ENCODE measurements at regions not wholly inside any gene's neighbourhood (a gene's known extent, or its start where the extent isn't known, plus 50 kb on each side); places are given as distances from the start of the nearest gene placed in this dataset.
A peak's percentile ranks its signal among the peaks of the same experiment; 100 is the strongest.

- no peak overlapping the region for H3K4me3 Mint-ChIP-seq
- no peak for DNase-seq
- no peaks in the 10 kb centered on the region for H3K27me3 Mint-ChIP-seq
- no peaks in the 10 kb centered on the region for H3K36me3 Mint-ChIP-seq (ENCODE audit: low read depth)
- H3K27ac Mint-ChIP-seq = no peak overlapping the region
- peaks cover 37% of the 10 kb centered on the region for H3K4me1 Mint-ChIP-seq (ENCODE audit: low read depth)
- no peaks in the 10 kb centered on the region for H3K9me3 Mint-ChIP-seq
These were observed 84.3 kb downstream of the SPRY1 start for GRCh38 chr4:123480706-123481418.

DNA sequence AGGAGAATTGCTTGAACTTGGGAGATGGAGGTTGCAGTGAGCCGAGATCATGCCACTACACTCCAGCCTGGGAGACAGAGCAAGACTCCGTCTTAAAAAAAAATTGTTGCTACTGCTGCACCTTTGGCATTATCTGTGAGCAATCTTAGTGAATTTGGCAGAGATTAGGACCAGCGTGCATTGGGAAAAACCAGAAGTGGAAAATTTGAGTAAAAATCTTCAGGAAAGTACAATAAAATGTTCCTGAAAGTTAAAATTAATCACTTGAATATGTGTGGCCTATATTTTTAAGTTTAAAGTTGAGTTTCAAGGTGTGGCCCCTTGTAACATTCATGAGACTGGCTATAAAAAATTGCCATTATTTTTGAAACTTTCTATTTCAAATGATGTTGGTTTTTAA lies 85.1 kb downstream of the SPRY1 start:
- no peaks in the 10 kb centered on the region for H3K36me3 Mint-ChIP-seq (ENCODE audit: low read depth)
- H3K4me3 Mint-ChIP-seq = no peak overlapping the region
- no peak overlapping the region for H3K27ac Mint-ChIP-seq
- H3K9me3 Mint-ChIP-seq = no peaks in the 10 kb centered on the region
- H3K27me3 Mint-ChIP-seq = no peaks in the 10 kb centered on the region
- H3K4me1 Mint-ChIP-seq (ENCODE audit: low read depth) = peaks cover 37% of the 10 kb centered on the region
- DNase-seq = no peak

DNA sequence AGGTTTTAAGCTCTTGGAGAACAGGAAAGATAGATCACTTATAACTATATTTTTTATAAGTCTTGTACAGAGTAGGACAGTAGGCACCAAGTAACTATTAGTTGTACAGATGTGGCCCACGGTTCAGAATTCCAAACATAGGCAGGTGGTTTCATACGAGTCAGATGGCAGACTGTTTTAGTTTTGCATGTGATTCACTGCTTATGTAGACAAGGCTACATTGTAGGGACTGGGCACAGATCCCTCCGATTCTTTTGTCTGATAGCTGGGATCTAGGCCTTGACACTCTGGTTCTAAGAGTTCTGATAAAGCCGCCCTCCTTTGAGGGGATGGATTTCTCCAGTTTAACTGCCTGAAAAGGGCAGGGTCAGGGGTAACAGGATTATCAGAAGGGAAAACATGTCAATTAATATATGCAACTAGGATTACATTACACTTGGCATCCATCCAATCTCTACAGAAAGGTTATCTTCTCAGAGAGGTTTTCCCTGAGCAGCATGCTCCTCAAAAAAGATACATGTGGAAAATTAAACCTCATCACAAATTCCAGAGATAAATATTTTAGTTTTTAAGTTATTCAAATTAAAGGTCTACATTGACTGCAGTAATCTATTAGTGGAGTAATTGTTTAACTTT lies 87.8 kb downstream of the SPRY1 start:
- Mint-ChIP-seq H3K27ac (no peak overlapping the region), H3K4me3 (no peak overlapping the region), H3K27me3 (no peaks in the 10 kb centered on the region), H3K36me3 (ENCODE audit: low read depth) (no peaks in the 10 kb centered on the region), H3K9me3 (no peaks in the 10 kb centered on the region), H3K4me1 (ENCODE audit: low read depth) (peaks cover 25% of the 10 kb centered on the region)
- no peak for DNase-seq

GRCh38 chr4:123485601-123486000 lies 89.0 kb downstream of the SPRY1 start:
- Mint-ChIP-seq H3K36me3 (ENCODE audit: low read depth) (no peaks in the 10 kb centered on the region), H3K4me3 (no peak overlapping the region), H3K27ac (no peak overlapping the region), H3K4me1 (ENCODE audit: low read depth) (peaks cover 21% of the 10 kb centered on the region), H3K27me3 (no peaks in the 10 kb centered on the region), H3K9me3 (no peaks in the 10 kb centered on the region)
- DNase-seq = no peak

DNA sequence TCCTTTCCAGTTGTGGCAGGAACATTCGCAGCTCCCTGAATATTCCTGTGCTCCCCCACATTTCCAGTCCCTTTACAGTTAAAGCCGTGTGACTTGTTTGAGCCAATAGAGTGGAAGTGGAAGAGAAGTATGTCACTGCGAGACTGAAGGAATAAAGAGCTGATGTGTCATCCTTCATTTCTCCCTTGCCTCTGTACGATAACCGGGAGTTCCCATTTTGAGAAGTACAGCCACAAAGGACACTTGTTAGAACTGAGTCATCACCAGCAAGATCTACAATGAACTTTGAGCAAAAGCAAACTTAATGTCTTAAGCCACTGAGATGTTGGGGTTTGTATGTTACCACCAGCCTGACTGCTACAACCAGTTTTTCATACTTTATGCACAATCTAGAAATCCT lies 92.3 kb downstream of the SPRY1 start:
- no peaks in the 10 kb centered on the region for H3K27me3 Mint-ChIP-seq
- H3K36me3 Mint-ChIP-seq (ENCODE audit: low read depth) = no peaks in the 10 kb centered on the region
- no peaks in the 10 kb centered on the region for H3K9me3 Mint-ChIP-seq
- peak overlapping the region; percentile 60 for H3K27ac Mint-ChIP-seq
- H3K4me1 Mint-ChIP-seq (ENCODE audit: low read depth) = peaks cover 11% of the 10 kb centered on the region
- no peak for DNase-seq
- H3K4me3 Mint-ChIP-seq = no peak overlapping the region

- peaks cover 2% of the 10 kb centered on the region for H3K27me3 Mint-ChIP-seq
- H3K36me3 Mint-ChIP-seq (ENCODE audit: low read depth) = no peaks in the 10 kb centered on the region
- no peaks in the 10 kb centered on the region for H3K4me1 Mint-ChIP-seq (ENCODE audit: low read depth)
- H3K27ac Mint-ChIP-seq = no peak overlapping the region
- peaks cover 7% of the 10 kb centered on the region for H3K9me3 Mint-ChIP-seq
- DNase-seq = no peak
- no peak overlapping the region for H3K4me3 Mint-ChIP-seq
These were observed 98.9 kb downstream of the SPRY1 start for GRCh38 chr4:123495530-123495929.

- Mint-ChIP-seq H3K4me3 (no peak overlapping the region), H3K36me3 (ENCODE audit: low read depth) (no peaks in the 10 kb centered on the region), H3K4me1 (ENCODE audit: low read depth) (no peaks in the 10 kb centered on the region), H3K27ac (no peak overlapping the region), H3K9me3 (peaks cover 8% of the 10 kb centered on the region), H3K27me3 (peaks cover 7% of the 10 kb centered on the region)
- no peak for DNase-seq
These were observed 99.8 kb downstream of the SPRY1 start for GRCh38 chr4:123496421-123496820.

GRCh38 chr4:123497340-123497739 lies 100.7 kb downstream of the SPRY1 start:
- no peaks in the 10 kb centered on the region for H3K36me3 Mint-ChIP-seq (ENCODE audit: low read depth)
- H3K27ac Mint-ChIP-seq = no peak overlapping the region
- no peak for DNase-seq
- no peaks in the 10 kb centered on the region for H3K4me1 Mint-ChIP-seq (ENCODE audit: low read depth)
- peaks cover 7% of the 10 kb centered on the region for H3K27me3 Mint-ChIP-seq
- H3K4me3 Mint-ChIP-seq = no peak overlapping the region
- H3K9me3 Mint-ChIP-seq = peaks cover 8% of the 10 kb centered on the region

DNA sequence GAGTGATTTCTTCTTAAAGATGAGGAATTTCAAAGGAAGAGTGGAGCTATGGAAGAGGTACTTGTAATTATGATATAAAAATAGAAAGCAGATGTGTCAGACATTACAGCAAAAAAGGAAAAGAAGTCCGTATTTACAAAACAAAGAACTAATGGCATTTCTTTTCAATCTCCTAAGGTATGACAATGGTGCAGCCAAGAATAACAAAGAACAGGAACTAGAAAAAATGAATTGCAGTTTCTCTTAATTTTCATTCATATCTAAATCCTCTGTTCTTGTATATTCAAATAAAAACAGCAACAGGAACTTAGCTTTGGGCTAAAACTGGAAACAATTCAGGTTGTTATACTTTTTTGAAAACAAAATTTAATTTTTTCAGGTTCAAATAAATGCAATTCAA lies 105.1 kb downstream of the SPRY1 start:
- Mint-ChIP-seq H3K27me3 (peaks cover 34% of the 10 kb centered on the region), H3K4me3 (no peak overlapping the region), H3K27ac (no peak overlapping the region), H3K4me1 (ENCODE audit: low read depth) (peaks cover 12% of the 10 kb centered on the region), H3K36me3 (ENCODE audit: low read depth) (no peaks in the 10 kb centered on the region), H3K9me3 (peaks cover 8% of the 10 kb centered on the region)
- DNase-seq = no peak

DNA sequence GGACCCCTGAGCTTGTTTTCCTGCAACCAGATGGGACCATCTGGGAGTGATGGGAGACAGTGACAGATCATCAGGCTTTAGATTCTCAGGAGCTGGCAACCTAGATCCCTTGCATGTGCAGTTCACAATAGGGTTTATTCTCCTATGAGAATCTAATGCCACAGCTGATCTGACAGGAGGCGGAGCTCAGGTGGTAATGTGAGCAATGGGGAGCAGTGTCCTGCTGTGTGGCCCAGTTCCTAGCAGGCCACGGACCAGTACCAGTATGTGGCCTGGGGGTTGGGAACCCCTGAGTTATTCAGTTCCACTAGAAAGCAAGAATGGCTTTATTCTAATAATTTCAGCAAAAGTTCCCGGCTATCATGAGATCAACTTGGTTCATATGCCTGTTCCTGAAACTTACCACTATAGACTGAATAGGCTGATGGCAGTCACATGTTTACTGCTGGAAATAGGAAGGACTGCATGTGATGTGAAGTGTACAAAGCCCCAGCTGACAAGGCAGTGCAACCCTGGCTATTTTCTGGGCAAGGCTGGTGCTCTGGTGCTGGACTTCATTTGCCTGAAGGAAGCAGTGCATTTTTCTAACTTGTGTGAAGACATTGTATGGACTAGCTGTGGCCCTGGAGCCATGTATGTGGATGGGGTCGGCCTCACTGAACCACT lies 107.2 kb downstream of the SPRY1 start:
- DNase-seq = no peak
- H3K27me3 Mint-ChIP-seq = peaks cover 43% of the 10 kb centered on the region
- peaks cover 8% of the 10 kb centered on the region for H3K9me3 Mint-ChIP-seq
- H3K36me3 Mint-ChIP-seq (ENCODE audit: low read depth) = no peaks in the 10 kb centered on the region
- H3K4me3 Mint-ChIP-seq = no peak overlapping the region
- H3K27ac Mint-ChIP-seq = no peak overlapping the region
- H3K4me1 Mint-ChIP-seq (ENCODE audit: low read depth) = peaks cover 12% of the 10 kb centered on the region

DNA sequence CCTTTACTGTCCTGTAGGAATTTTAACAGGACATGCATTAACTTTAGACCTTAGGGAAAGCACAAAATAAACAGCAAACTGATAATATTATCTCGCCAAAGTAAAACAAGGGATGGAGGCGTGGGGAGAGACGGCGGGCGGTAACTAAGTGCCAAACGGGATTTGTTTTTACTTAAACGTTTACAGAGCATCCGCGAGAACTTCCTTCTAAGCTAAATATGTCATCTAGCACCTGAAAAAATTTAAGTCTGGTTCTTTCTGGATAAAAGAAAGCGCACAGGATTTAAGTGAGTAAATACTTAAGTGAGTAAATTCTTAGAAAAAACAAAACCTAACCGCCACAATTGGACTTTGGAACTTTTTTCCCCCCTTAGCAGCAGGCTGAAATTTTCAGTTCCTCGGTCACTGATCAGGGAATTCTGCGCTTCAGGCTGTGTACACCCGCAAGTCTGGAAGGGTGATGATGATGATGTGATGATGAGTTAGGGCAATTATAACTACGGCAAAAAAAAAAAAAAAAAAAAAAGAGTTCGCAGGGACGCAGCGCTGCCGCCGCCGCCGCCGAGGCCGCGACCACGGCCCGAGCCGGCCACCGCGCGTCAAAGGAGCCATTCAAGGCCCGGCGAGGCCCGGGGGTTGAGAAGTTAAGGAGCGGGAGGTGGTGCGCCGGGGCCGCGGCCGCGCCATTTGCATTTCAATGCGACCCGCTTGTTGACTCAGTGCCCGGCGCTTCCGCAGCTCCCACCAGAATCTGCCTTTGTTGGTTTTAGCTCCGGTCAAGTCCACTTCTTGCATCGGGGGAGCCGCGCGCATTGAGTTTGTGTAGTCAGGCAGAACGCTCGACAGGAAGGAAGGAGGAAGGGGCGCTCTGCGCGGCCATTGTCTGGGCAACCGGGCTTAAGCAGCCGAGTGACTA lies 108.8 kb downstream of the SPRY1 start:
- peak overlapping the region; percentile 56 for H3K27ac Mint-ChIP-seq
- peaks cover 3% of the 10 kb centered on the region for H3K9me3 Mint-ChIP-seq

GRCh38 chr4:123506011-123506695 lies 109.6 kb downstream of the SPRY1 start:
- H3K36me3 Mint-ChIP-seq (ENCODE audit: low read depth) = no peaks in the 10 kb centered on the region
- no peaks in the 10 kb centered on the region for H3K9me3 Mint-ChIP-seq
- H3K27me3 Mint-ChIP-seq = peaks cover 36% of the 10 kb centered on the region
- DNase-seq = no peak
- H3K4me3 Mint-ChIP-seq = peak overlapping the region; percentile 79
- peaks cover 12% of the 10 kb centered on the region for H3K4me1 Mint-ChIP-seq (ENCODE audit: low read depth)
- no peak overlapping the region for H3K27ac Mint-ChIP-seq

More for the DNA sequence above, 108.8 kb downstream of the SPRY1 start:
- Mint-ChIP-seq H3K4me3 (peak overlapping the region; percentile 79), H3K27me3 (peaks cover 42% of the 10 kb centered on the region), H3K36me3 (ENCODE audit: low read depth) (no peaks in the 10 kb centered on the region), H3K4me1 (ENCODE audit: low read depth) (peaks cover 12% of the 10 kb centered on the region)
- peak; percentile 48 for DNase-seq

DNA sequence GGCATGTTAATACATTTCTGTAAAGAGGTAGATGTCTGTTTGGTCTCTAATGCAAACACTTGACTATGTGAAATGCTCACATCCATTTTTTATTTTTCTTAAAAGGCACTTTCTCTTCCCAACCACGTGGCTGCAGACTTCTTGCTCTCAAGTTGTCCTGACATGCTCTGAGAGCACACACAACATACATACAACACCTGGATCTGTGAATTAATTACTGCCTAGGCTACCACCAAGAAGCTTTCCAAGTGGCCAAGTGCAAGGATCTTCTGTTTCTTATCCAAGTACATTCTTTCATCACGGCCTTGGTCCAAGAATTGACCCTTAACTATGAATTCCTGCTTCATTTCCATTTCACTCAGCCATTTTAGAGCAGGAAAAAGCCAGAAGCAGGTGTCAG lies 110.8 kb downstream of the SPRY1 start:
- Mint-ChIP-seq H3K27ac (no peak overlapping the region), H3K4me1 (ENCODE audit: low read depth) (peaks cover 12% of the 10 kb centered on the region), H3K36me3 (ENCODE audit: low read depth) (no peaks in the 10 kb centered on the region), H3K9me3 (no peaks in the 10 kb centered on the region), H3K4me3 (no peak overlapping the region), H3K27me3 (peaks cover 36% of the 10 kb centered on the region)
- DNase-seq = no peak

DNA sequence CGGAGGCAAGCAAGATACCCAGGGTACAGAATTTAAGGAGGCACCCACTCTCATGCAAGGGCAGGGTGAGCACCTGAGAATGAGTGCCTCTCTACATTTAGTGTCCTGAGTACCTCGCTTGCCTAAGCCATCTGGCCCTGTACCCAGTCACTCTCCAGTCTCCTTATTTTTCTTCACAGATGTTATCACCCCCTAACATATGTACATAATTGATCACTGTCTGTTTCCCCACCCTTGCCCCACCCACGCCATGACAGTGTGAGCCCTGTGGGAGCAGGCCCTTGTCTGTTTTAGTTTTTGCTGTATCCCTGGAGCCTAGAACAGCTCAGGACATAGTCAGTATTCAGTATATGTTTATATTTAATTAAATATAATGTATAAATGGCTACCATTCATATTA lies 113.6 kb downstream of the SPRY1 start:
- peaks cover 34% of the 10 kb centered on the region for H3K27me3 Mint-ChIP-seq
- no peaks in the 10 kb centered on the region for H3K36me3 Mint-ChIP-seq (ENCODE audit: low read depth)
- DNase-seq = no peak
- no peaks in the 10 kb centered on the region for H3K9me3 Mint-ChIP-seq
- no peak overlapping the region for H3K4me3 Mint-ChIP-seq
- H3K4me1 Mint-ChIP-seq (ENCODE audit: low read depth) = peaks cover 9% of the 10 kb centered on the region
- no peak overlapping the region for H3K27ac Mint-ChIP-seq

All from activated T-cell treated with anti-CD3 and anti-CD28 coated beads, Interleukin-2, amount 50 U/mL, for 24 hours (primary cell).